ENCODE measurements at regions not wholly inside any gene's neighbourhood (a gene's known extent, or its start where the extent isn't known, plus 50 kb on each side); places are given as distances from the start of the nearest gene placed in this dataset.

DNA sequence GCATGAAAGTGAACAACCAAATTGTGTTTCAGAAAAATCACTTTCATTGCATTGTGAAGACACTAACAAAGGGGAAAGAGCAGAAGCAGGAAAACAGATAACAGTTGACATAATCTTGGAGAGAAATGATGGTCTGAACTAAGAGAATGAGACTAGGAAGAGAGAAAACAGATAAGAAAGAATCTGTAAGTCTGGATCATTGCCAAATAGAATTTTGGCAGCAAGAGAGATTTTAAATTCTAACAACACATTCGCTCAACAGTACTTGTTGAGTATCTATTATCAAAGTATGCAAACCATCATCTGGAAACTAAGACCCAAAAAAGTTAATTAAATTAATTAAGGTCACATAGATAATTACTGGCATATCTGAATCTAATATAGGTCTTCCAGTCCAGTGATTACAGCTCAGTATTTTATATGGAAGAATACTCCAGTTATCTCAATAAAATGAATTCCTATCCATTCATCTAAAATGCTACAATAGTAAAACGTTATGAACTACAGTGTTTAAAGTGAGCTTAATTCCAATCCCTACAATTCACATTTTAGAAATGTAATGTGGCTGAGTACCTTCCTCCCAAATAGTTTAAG lies 166.7 kb upstream of the FAT3 start:
- no peak overlapping the region for H3K9ac ChIP-seq (replicated peaks; ENCODE audit: extremely low read depth, insufficient read depth, low read length)
- H3K4me3 ChIP-seq (replicated peaks in 1 of 3; ENCODE audit: insufficient read depth in 1 of 3, low read depth in 1 of 3, low read length in 3 of 3), result no peak overlapping the region
- CTCF ChIA-PET, result no interaction called here
- H3K36me3 ChIP-seq (ENCODE audit: control insufficient read depth in 2 of 2, extremely low read depth in 1 of 2, insufficient read depth in 2 of 2, low read length in 2 of 2), result no peaks in the 10 kb centered on the region
- H4K20me1 ChIP-seq (replicated peaks; ENCODE audit: control insufficient read depth, extremely low read depth, insufficient read depth, low read length), result no peaks in the 10 kb centered on the region
- H3K27ac ChIP-seq (ENCODE audit: insufficient read depth, low read depth, low read length), result no peak overlapping the region
- intact Hi-C loops (cut with micrococcal nuclease) (no loop called here), dilution Hi-C loops (cut with MboI; ENCODE audit: extremely low pct_ligation_motif_present, low sequenced_read_pairs) (no loop called here)
- H2AFZ ChIP-seq (ENCODE audit: low read depth, low read length), result no peak overlapping the region
- no peak for DNase-seq (ENCODE audit: low read depth, low spot score)
- no peaks in the 10 kb centered on the region for H3K4me1 ChIP-seq (ENCODE audit: control insufficient read depth, extremely low read depth, insufficient read depth, low read length)
- H3K9me3 ChIP-seq (replicated peaks; ENCODE audit: control insufficient read depth, insufficient read depth, low read length), result no peaks in the 10 kb centered on the region
- no peaks in the 10 kb centered on the region for H3K79me2 ChIP-seq (ENCODE audit: control insufficient read depth, insufficient read depth, low read length)
- TF ChIP-seq FOS (IDR thresholded peaks at IDR 0.05; ENCODE audit: borderline replicate concordance, insufficient read depth, low read length), result no peak
- no peak for TF ChIP-seq POLR2A (IDR thresholded peaks at IDR 0.05; ENCODE audit: low read depth, low read length)
- no peak for TF ChIP-seq GATA2 (IDR thresholded peaks at IDR 0.05; ENCODE audit: insufficient read depth, insufficient read length, low read depth, low read length)
- TF ChIP-seq, protein P1, sequence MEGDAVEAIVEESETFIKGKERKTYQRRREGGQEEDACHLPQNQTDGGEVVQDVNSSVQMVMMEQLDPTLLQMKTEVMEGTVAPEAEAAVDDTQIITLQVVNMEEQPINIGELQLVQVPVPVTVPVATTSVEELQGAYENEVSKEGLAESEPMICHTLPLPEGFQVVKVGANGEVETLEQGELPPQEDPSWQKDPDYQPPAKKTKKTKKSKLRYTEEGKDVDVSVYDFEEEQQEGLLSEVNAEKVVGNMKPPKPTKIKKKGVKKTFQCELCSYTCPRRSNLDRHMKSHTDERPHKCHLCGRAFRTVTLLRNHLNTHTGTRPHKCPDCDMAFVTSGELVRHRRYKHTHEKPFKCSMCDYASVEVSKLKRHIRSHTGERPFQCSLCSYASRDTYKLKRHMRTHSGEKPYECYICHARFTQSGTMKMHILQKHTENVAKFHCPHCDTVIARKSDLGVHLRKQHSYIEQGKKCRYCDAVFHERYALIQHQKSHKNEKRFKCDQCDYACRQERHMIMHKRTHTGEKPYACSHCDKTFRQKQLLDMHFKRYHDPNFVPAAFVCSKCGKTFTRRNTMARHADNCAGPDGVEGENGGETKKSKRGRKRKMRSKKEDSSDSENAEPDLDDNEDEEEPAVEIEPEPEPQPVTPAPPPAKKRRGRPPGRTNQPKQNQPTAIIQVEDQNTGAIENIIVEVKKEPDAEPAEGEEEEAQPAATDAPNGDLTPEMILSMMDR (IDR thresholded peaks at IDR 0.05; ENCODE audit: extremely low read depth in 1 of 2, insufficient read depth in 1 of 2, low read depth in 1 of 2, low read length in 2 of 2), result no peak
- TF ChIP-seq, protein P2, sequence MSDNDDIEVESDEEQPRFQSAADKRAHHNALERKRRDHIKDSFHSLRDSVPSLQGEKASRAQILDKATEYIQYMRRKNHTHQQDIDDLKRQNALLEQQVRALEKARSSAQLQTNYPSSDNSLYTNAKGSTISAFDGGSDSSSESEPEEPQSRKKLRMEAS (IDR thresholded peaks at IDR 0.05; ENCODE audit: insufficient read depth, insufficient read length), result no peak
- TF ChIP-seq MYC (IDR thresholded peaks at IDR 0.05; ENCODE audit: low read depth, low read length), result no peak
- no peak for TF ChIP-seq JUN (IDR thresholded peaks at IDR 0.05; ENCODE audit: borderline replicate concordance, insufficient read depth, insufficient read length, low read depth)
- TF ChIP-seq EZH2 (IDR thresholded peaks at IDR 0.05; ENCODE audit: borderline replicate concordance, low read depth, low read length, severe bottlenecking), result no peak
- TF ChIP-seq POLR2AphosphoS5 (IDR thresholded peaks at IDR 0.05; ENCODE audit: insufficient read depth, low read depth, low read length), result no peak
- POLR2A ChIA-PET, result no interaction called here
- FAIRE-seq, result no peak
- H3K27me3 ChIP-seq (ENCODE audit: control insufficient read depth in 2 of 2, insufficient read depth in 2 of 2, low read length in 2 of 2), result no peaks in the 10 kb centered on the region
- H3K9me1 ChIP-seq (replicated peaks; ENCODE audit: control insufficient read depth, extremely low read depth, insufficient read depth, low read length), result no peaks in the 10 kb centered on the region
- no TSS peak for BruUV-seq (replicated peaks)
- no peak overlapping the region for H3K4me2 ChIP-seq (ENCODE audit: insufficient read depth, low read length)

Data from endothelial cell of umbilical vein (primary cell).